Spleen (tissue), 7 donors: ENCODE measurements at regions not wholly inside any gene's neighbourhood (a gene's known extent, or its start where the extent isn't known, plus 50 kb on each side); places are given as distances from the start of the nearest gene placed in this dataset.

ENCODE experiments used
- CTCF ChIP-seq, 11 experiments: fragments of 200-600 bp in 7 of 11; fragments of 450-650 bp in 4 of 11; sonication (generic) in 4 of 11; IDR thresholded peaks in 8 of 11; conservative IDR thresholded peaks in 3 of 11; 1 replicate in 7 of 11; 2 replicates in 4 of 11; pipeline versions ENCODE4 v1.4.0 to v1.8.0; 2016 to 2021; ENCODE audit warnings: antibody characterized with exemption in 11 of 11, inconsistent platforms in 4 of 11, mild to moderate bottlenecking in 1 of 11
- POLR2A ChIP-seq, 3 donors: fragments of 450-650 bp; IDR thresholded peaks; one replicate each; pipeline ENCODE4 v1.5.1; 2017; ENCODE audit warnings: antibody characterized with exemption in 3 of 3, mild to moderate bottlenecking in 1 of 3
- POLR2AphosphoS5 ChIP-seq, 3 donors: sonication (generic); formaldehyde crosslinking; IDR thresholded peaks; one replicate each; pipeline ENCODE4 v1.5.1; 2017; ENCODE audit warnings: antibody characterized with exemption in 3 of 3
- donor health status: DM: no; HTN: no; CAD: no; lungs with moderate emphysema.
- donor health status: DM: no; HTN: no; CAD: no.
- donor health status: DM: no; HTN: no; CAD: no.

GRCh38 chr6:14386263-14386662, 268.7 kb downstream of the CD83 start:
- no peak for TF ChIP-seq CTCF (IDR thresholded peaks at IDR 0.05 in 8 of 11, conservative IDR thresholded peaks at IDR 0.05 in 3 of 11)
- TF ChIP-seq POLR2A (IDR thresholded peaks at IDR 0.05): no peak
- TF ChIP-seq POLR2AphosphoS5 (IDR thresholded peaks at IDR 0.05): no peak
